Spleen (tissue), 11 donors: ENCODE measurements at regions not wholly inside any gene's neighbourhood (a gene's known extent, or its start where the extent isn't known, plus 50 kb on each side); places are given as distances from the start of the nearest gene placed in this dataset.

Experiments
- DNase-seq: peaks from one replicate; pipeline ENCODE4 v3.0.0-alpha.2; 2020
- H3K27ac ChIP-seq, 8 donors: fragments of 200-600 bp; sonication (generic) in 7 of 8; 1 replicate in 4 of 8; 2 replicates in 4 of 8; pipeline versions ENCODE4 v1.5.0 to v1.8.0; 2016 to 2021; ENCODE audit warnings: inconsistent platforms in 4 of 8, mild to moderate bottlenecking in 4 of 8, moderate library complexity in 1 of 8
- H3K27me3 ChIP-seq, 7 donors: fragments of 200-600 bp; sonication (generic) in 6 of 7; replicated peaks in 1 of 7; 1 replicate in 4 of 7; 2 replicates in 3 of 7; pipeline versions ENCODE4 v1.5.0 to v1.8.0; 2016 to 2021; ENCODE audit warnings: inconsistent platforms in 3 of 7, mild to moderate bottlenecking in 1 of 7
- H3K36me3 ChIP-seq, 6 donors: fragments of 200-600 bp; sonication (generic) in 5 of 6; 1 replicate in 4 of 6; 2 replicates in 2 of 6; pipeline versions ENCODE4 v1.5.0 to v1.8.0; 2016 to 2021; ENCODE audit warnings: inconsistent platforms in 2 of 6
- H3K4me1 ChIP-seq, 6 donors: fragments of 200-600 bp; sonication (generic) in 5 of 6; 1 replicate in 3 of 6; 2 replicates in 3 of 6; pipeline versions ENCODE4 v1.5.0 to v1.8.0; 2016 to 2021; ENCODE audit warnings: inconsistent platforms in 3 of 6
- H3K4me3 ChIP-seq, 8 donors: fragments of 200-600 bp; sonication (generic) in 7 of 8; 1 replicate in 4 of 8; 2 replicates in 4 of 8; pipeline versions ENCODE4 v1.5.0 to v1.8.0; 2016 to 2021; ENCODE audit warnings: inconsistent platforms in 4 of 8, mild to moderate bottlenecking in 4 of 8, moderate library complexity in 2 of 8
- H3K9me3 ChIP-seq, 8 donors: fragments of 200-600 bp; sonication (generic) in 7 of 8; 1 replicate in 4 of 8; 2 replicates in 4 of 8; pipeline versions ENCODE4 v1.5.0 to v1.8.0; 2016 to 2021; ENCODE audit warnings: inconsistent platforms in 4 of 8
- CTCF ChIP-seq, 11 experiments: fragments of 200-600 bp in 7 of 11; fragments of 450-650 bp in 4 of 11; sonication (generic) in 4 of 11; IDR thresholded peaks in 8 of 11; conservative IDR thresholded peaks in 3 of 11; 1 replicate in 7 of 11; 2 replicates in 4 of 11; pipeline versions ENCODE4 v1.4.0 to v1.8.0; 2016 to 2021; ENCODE audit warnings: antibody characterized with exemption in 11 of 11, inconsistent platforms in 4 of 11, mild to moderate bottlenecking in 1 of 11
- POLR2A ChIP-seq, 3 donors: fragments of 450-650 bp; IDR thresholded peaks; one replicate each; pipeline ENCODE4 v1.5.1; 2017; ENCODE audit warnings: antibody characterized with exemption in 3 of 3, mild to moderate bottlenecking in 1 of 3
- POLR2AphosphoS5 ChIP-seq, 3 donors: sonication (generic); formaldehyde crosslinking; IDR thresholded peaks; one replicate each; pipeline ENCODE4 v1.5.1; 2017; ENCODE audit warnings: antibody characterized with exemption in 3 of 3
- WGBS, 5 donors: extraction: QIAGEN DNeasy Blood & Tissue Kit in 3 of 5; methylation state at CpG; one replicate each; pipeline versions ENCODE4 v1.1.5 to v1.1.7; 2013 to 2018; 5-methylcytosine and 5-hydroxymethylcytosine counted together
- intact Hi-C: fragments of 100-400 bp; cut with DNase I; formaldehyde crosslinking; loops from one replicate; pipeline ENCODE4 v1.15.0; 2023; ENCODE audit warnings: low total_unique reads
- donor health status: healthy with polysubstance abuse.
- donor health status: DM: no; HTN: no; CAD: no; lungs with moderate emphysema.
- donor health status: DM: no; HTN: no; CAD: no.
- donor health status: Bipolar disorder and iron deficiency.
- donor health status: healthy.
- donor health status: DM: no; HTN: no; CAD: no.
- donor health status: DM: yes; HTN: yes; CAD: no.

GRCh38 chr6:15837205-15837604 is 174.4 kb upstream of the DTNBP1 start:
- Histone ChIP-seq H3K36me3 (no peaks in the 10 kb centered on the region), H3K4me3 (no peak overlapping the region), H3K27me3 (no peaks in the 10 kb centered on the region), H3K9me3 (no peaks in the 10 kb centered on the region), H3K4me1 (no peaks in the 10 kb centered on the region), H3K27ac (no peak overlapping the region)
- intact Hi-C loops = no loop called here
- WGBS, 5 donors = 90 to 96% (median 94%) methylated on average over 6 of the region's 6 CpGs
- TF ChIP-seq CTCF (IDR thresholded peaks at IDR 0.05 in 8 of 11, conservative IDR thresholded peaks at IDR 0.05 in 3 of 11) = no peak
- DNase-seq = no peak

GRCh38 chr6:15832841-15833240 is 170.0 kb upstream of the DTNBP1 start:
- H3K27me3 ChIP-seq = no peaks in the 10 kb centered on the region
- TF ChIP-seq CTCF (IDR thresholded peaks at IDR 0.05 in 8 of 11, conservative IDR thresholded peaks at IDR 0.05 in 3 of 11) (no peak), POLR2A (IDR thresholded peaks at IDR 0.05) (no peak), POLR2AphosphoS5 (IDR thresholded peaks at IDR 0.05) (no peak)
- no peak for DNase-seq
- H3K4me3 ChIP-seq = no peak overlapping the region
- intact Hi-C loops = no loop called here
- no peaks in the 10 kb centered on the region for H3K36me3 ChIP-seq
- no peak overlapping the region for H3K27ac ChIP-seq
- 60 to 79% (median 66%) methylated on average over 1 of the region's 1 CpG for WGBS, 5 donors
- no peaks in the 10 kb centered on the region for H3K9me3 ChIP-seq
- no peaks in the 10 kb centered on the region for H3K4me1 ChIP-seq

GRCh38 chr6:15829156-15829555 is 166.3 kb upstream of the DTNBP1 start:
- Histone ChIP-seq H3K4me1 (no peaks in the 10 kb centered on the region), H3K27ac (no peak overlapping the region), H3K9me3 (no peaks in the 10 kb centered on the region), H3K36me3 (no peaks in the 10 kb centered on the region), H3K27me3 (no peaks in the 10 kb centered on the region), H3K4me3 (no peak overlapping the region)
- intact Hi-C loops = no loop called here
- WGBS, 5 donors = 29 to 52% (median 35%) methylated on average over 4 of the region's 4 CpGs
- TF ChIP-seq CTCF (IDR thresholded peaks at IDR 0.05 in 8 of 11, conservative IDR thresholded peaks at IDR 0.05 in 3 of 11) = no peak
- no peak for TF ChIP-seq POLR2AphosphoS5 (IDR thresholded peaks at IDR 0.05)
- TF ChIP-seq POLR2A (IDR thresholded peaks at IDR 0.05) = no peak
- DNase-seq = no peak

GRCh38 chr6:15827496-15828255 is 164.8 kb upstream of the DTNBP1 start:
- 86 to 96% (median 94%) methylated on average over 8 of the region's 8 CpGs for WGBS, 5 donors
- Histone ChIP-seq H3K27ac (no peak overlapping the region), H3K9me3 (no peaks in the 10 kb centered on the region), H3K4me3 (no peak overlapping the region), H3K27me3 (no peaks in the 10 kb centered on the region), H3K4me1 (no peaks in the 10 kb centered on the region), H3K36me3 (no peaks in the 10 kb centered on the region)
- TF ChIP-seq POLR2A (IDR thresholded peaks at IDR 0.05) = no peak
- intact Hi-C loops = no loop called here
- no peak for DNase-seq
